Endodermal cell (in vitro differentiated cells): ENCODE measurements at regions not wholly inside any gene's neighbourhood (a gene's known extent, or its start where the extent isn't known, plus 50 kb on each side); places are given as distances from the start of the nearest gene placed in this dataset.
A peak's percentile ranks its signal among the peaks of the same experiment; 100 is the strongest.

ENCODE experiments used
- DNase-seq: peaks from one replicate; pipeline ENCODE4 v3.0.0-alpha.2; 2017
- H3K27ac ChIP-seq: 2 replicates; pipeline ENCODE4 v1.5.1; 2013; ENCODE audit warnings: mild to moderate bottlenecking, low read depth, low read length, moderate library complexity
- H3K27me3 ChIP-seq: 2 replicates; pipeline ENCODE4 v1.6.1; 2013; ENCODE audit warnings: mild to moderate bottlenecking, low read length, moderate library complexity; ENCODE audit not compliant: insufficient read depth, control insufficient read depth, poor library complexity, severe bottlenecking
- H3K36me3 ChIP-seq: 2 replicates; pipeline ENCODE4 v1.7.0; 2013; ENCODE audit warnings: mild to moderate bottlenecking, low read length, moderate library complexity; ENCODE audit not compliant: control insufficient read depth, insufficient read depth
- H3K4me1 ChIP-seq: one replicate; pipeline ENCODE4 v1.7.0; 2013; ENCODE audit warnings: low read length; ENCODE audit not compliant: control insufficient read depth, insufficient read depth
- H3K4me3 ChIP-seq: 2 replicates; pipeline ENCODE4 v1.5.1; 2013; ENCODE audit warnings: mild to moderate bottlenecking, low read length, moderate library complexity
- H3K9ac ChIP-seq: 2 replicates; pipeline ENCODE4 v1.6.1; 2013; ENCODE audit warnings: mild to moderate bottlenecking, low read length, moderate library complexity; ENCODE audit not compliant: poor library complexity, severe bottlenecking; ENCODE audit errors: extremely low read depth
- H3K9me3 ChIP-seq: 2 replicates; pipeline ENCODE4 v1.6.1; 2013; ENCODE audit warnings: mild to moderate bottlenecking, low read length, moderate library complexity; ENCODE audit not compliant: control insufficient read depth
- H3K27ac Mint-ChIP-seq: 2 replicates; pipeline ENCODE4 v1.8.0; 2020; ENCODE audit warnings: mixed read lengths
- H3K27me3 Mint-ChIP-seq: 2 replicates; pipeline ENCODE4 v1.8.0; 2021; ENCODE audit warnings: mild to moderate bottlenecking, mixed read lengths; ENCODE audit not compliant: insufficient read depth
- H3K36me3 Mint-ChIP-seq: 2 replicates; pipeline ENCODE4 v1.8.0; 2020; ENCODE audit warnings: low read depth, mixed read lengths
- H3K4me1 Mint-ChIP-seq: 2 replicates; pipeline ENCODE4 v1.8.0; 2020; ENCODE audit warnings: mixed read lengths
- H3K4me3 Mint-ChIP-seq: 2 replicates; pipeline ENCODE4 v1.8.0; 2020; ENCODE audit warnings: mild to moderate bottlenecking, moderate library complexity, mixed read lengths
- H3K9me3 Mint-ChIP-seq: 2 replicates; pipeline ENCODE4 v1.8.0; 2020; ENCODE audit warnings: mild to moderate bottlenecking, mixed read lengths
- CTCF ChIP-seq: fragments of 200-600 bp; sonication (generic); conservative IDR thresholded peaks from 2 replicates; pipeline ENCODE4 v1.5.0; 2021; ENCODE audit warnings: antibody characterized with exemption, mild to moderate bottlenecking
- WGBS, 2 experiments: methylation state at CpG; one replicate each; pipeline versions ENCODE4 v1.1.5 to v1.1.7; 2013; ENCODE audit warnings: missing lambda C conversion rate in 2 of 2, mixed read lengths in 1 of 2; ENCODE audit not compliant: insufficient coverage in 1 of 2, insufficient read length in 1 of 2; 5-methylcytosine and 5-hydroxymethylcytosine counted together

GRCh38 chr1:4462831-4463484 is 191.5 kb upstream of the AJAP1 start:
- H3K4me1 Mint-ChIP-seq, result no peaks in the 10 kb centered on the region
- no peak overlapping the region for H3K27ac Mint-ChIP-seq
- no peaks in the 10 kb centered on the region for H3K9me3 ChIP-seq
- no peak overlapping the region for H3K4me3 ChIP-seq
- WGBS, 2 experiments, result 82 to 85% methylated on average over 8 to 13 of the region's 13 CpGs
- no peak for TF ChIP-seq CTCF
- peaks cover 5% of the 10 kb centered on the region for H3K9me3 Mint-ChIP-seq
- no peak overlapping the region for H3K4me3 Mint-ChIP-seq
- H3K4me1 ChIP-seq, result no peaks in the 10 kb centered on the region
- no peak overlapping the region for H3K9ac ChIP-seq
- no peaks in the 10 kb centered on the region for H3K27me3 ChIP-seq
- H3K36me3 Mint-ChIP-seq, result no peaks in the 10 kb centered on the region
- no peaks in the 10 kb centered on the region for H3K27me3 Mint-ChIP-seq
- no peaks in the 10 kb centered on the region for H3K36me3 ChIP-seq
- no peak for DNase-seq
- no peak overlapping the region for H3K27ac ChIP-seq

- H3K9me3 Mint-ChIP-seq, result peaks cover 5% of the 10 kb centered on the region
- Histone ChIP-seq H3K27me3 (no peaks in the 10 kb centered on the region), H3K9ac (no peak overlapping the region), H3K4me3 (no peak overlapping the region), H3K9me3 (no peaks in the 10 kb centered on the region), H3K36me3 (no peaks in the 10 kb centered on the region), H3K4me1 (no peaks in the 10 kb centered on the region), H3K27ac (no peak overlapping the region)
- no peaks in the 10 kb centered on the region for H3K4me1 Mint-ChIP-seq
- peak; percentile 13 for DNase-seq
- no peak for TF ChIP-seq CTCF
- 91 to 98% methylated on average over 5 to 9 of the region's 9 CpGs for WGBS, 2 experiments
- H3K27me3 Mint-ChIP-seq, result no peaks in the 10 kb centered on the region
- H3K36me3 Mint-ChIP-seq, result no peaks in the 10 kb centered on the region
- H3K27ac Mint-ChIP-seq, result no peak overlapping the region
- H3K4me3 Mint-ChIP-seq, result no peak overlapping the region
Observed at GRCh38 chr1:4463631-4464030, 190.8 kb upstream of the AJAP1 start.

GRCh38 chr1:4464478-4464877 is 189.9 kb upstream of the AJAP1 start:
- no peak for TF ChIP-seq CTCF
- H3K9me3 Mint-ChIP-seq, result no peaks in the 10 kb centered on the region

More at GRCh38 chr1:4464478-4464877, 189.9 kb upstream of the AJAP1 start:
- Mint-ChIP-seq H3K4me1 (no peaks in the 10 kb centered on the region), H3K27me3 (peaks cover 3% of the 10 kb centered on the region), H3K4me3 (no peak overlapping the region), H3K36me3 (no peaks in the 10 kb centered on the region), H3K27ac (no peak overlapping the region)
- Histone ChIP-seq H3K4me1 (no peaks in the 10 kb centered on the region), H3K36me3 (no peaks in the 10 kb centered on the region), H3K9me3 (no peaks in the 10 kb centered on the region), H3K27ac (no peak overlapping the region), H3K4me3 (no peak overlapping the region), H3K9ac (no peak overlapping the region), H3K27me3 (no peaks in the 10 kb centered on the region)
- WGBS, 2 experiments, result 95 to 100% methylated on average over 1 to 3 of the region's 3 CpGs
- peak; percentile 19 for DNase-seq
